ENCODE measurements at regions not wholly inside any gene's neighbourhood (a gene's known extent, or its start where the extent isn't known, plus 50 kb on each side); places are given as distances from the start of the nearest gene placed in this dataset.

DNA sequence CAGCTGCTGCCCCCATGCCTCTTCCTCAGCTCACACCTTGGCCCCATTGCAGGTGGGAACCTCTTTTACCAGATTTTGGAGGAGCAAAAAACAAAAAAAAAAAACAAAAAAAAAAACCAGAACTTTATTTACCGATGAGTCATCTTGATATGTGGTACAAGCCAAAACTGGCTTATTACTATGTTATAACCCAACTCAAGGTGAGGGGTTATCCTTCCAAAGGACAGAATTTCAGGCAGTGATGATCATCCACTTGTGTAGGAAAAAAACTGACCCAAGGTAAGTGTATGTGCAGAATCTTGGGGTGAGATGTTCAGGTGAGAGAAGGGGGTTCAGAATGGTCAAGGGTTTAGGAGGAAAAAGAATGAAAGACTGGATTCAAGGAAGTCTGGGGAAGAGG, 142.6 kb upstream of the FST start:
- H3K27ac ChIP-seq = no peak overlapping the region
- TF ChIP-seq, protein P1, sequence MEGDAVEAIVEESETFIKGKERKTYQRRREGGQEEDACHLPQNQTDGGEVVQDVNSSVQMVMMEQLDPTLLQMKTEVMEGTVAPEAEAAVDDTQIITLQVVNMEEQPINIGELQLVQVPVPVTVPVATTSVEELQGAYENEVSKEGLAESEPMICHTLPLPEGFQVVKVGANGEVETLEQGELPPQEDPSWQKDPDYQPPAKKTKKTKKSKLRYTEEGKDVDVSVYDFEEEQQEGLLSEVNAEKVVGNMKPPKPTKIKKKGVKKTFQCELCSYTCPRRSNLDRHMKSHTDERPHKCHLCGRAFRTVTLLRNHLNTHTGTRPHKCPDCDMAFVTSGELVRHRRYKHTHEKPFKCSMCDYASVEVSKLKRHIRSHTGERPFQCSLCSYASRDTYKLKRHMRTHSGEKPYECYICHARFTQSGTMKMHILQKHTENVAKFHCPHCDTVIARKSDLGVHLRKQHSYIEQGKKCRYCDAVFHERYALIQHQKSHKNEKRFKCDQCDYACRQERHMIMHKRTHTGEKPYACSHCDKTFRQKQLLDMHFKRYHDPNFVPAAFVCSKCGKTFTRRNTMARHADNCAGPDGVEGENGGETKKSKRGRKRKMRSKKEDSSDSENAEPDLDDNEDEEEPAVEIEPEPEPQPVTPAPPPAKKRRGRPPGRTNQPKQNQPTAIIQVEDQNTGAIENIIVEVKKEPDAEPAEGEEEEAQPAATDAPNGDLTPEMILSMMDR (conservative IDR thresholded peaks at IDR 0.05) = no peak

DNA sequence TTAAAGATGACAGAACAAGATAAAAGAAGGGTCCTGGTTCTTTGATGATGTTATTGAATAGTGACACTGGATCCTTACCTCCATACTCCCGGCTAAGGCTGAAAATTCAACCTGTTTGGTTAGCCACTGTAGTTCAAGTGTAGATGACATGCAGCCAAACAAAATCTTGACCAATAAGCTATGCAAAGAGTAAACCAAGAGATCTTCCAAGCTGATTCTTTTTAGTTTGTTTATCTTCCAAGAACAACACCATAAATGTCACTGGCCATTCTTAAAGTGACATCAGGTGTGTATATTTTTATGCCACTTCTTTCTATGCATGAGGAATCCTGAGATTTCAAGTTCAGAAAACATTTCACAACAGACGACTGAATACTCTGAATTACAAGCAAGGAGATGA, 141.5 kb upstream of the FST start:
- peak overlapping the region; percentile 10; the same call in 1 of the 2 replicates for H3K27ac ChIP-seq
- TF ChIP-seq, protein P1 (conservative IDR thresholded peaks at IDR 0.05) = no peak

GRCh38 chr5:53339962-53340540, 140.4 kb upstream of the FST start:
- H3K27ac ChIP-seq = no peak overlapping the region
- TF ChIP-seq, protein P1 (conservative IDR thresholded peaks at IDR 0.05) = no peak

DNA sequence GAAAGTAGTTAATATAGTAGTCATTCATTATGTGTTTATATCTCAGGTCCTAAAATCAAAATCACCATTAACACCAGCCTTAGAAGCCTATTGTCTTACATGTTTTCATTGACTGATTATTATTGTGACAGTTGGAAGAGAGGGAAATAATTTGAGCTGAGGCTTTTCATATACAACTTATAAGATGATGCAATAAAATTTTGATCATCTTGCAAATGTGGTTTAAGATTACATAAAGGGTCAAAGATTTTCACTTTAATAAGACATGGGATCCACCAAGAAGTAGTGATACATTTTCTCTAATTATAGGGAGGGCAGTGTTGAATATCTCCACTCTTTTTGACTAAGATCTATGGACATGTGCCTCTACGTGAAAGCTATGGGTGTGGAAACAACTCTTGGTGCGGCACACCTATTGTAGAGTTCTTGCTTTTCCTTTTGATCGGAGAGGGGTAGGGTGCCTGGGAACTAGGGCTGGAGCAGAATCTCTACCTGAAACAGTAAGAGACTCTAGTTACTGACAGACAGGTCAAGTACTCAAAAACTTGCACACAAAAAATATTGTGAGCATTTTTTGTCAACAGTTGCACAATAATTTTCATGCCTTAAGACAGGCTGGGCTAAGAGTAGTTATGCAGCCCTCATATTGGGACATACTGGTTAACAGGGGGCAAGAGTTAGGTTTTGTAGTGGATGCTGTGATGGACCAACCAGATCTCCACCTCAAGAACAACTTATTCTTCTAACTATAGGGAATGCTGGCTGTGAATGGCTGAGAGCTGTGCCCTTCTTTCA, 139.3 kb upstream of the FST start:
- TF ChIP-seq, protein P1 (conservative IDR thresholded peaks at IDR 0.05) = no peak
- no peak overlapping the region for H3K27ac ChIP-seq

GRCh38 chr5:53342236-53342635, 138.2 kb upstream of the FST start:
- H3K27ac ChIP-seq = no peak overlapping the region
- TF ChIP-seq, protein P1 (conservative IDR thresholded peaks at IDR 0.05) = no peak

GRCh38 chr5:53343187-53343586, 137.2 kb upstream of the FST start:
- TF ChIP-seq, protein P1 (conservative IDR thresholded peaks at IDR 0.05) = no peak
- no peak overlapping the region for H3K27ac ChIP-seq

DNA sequence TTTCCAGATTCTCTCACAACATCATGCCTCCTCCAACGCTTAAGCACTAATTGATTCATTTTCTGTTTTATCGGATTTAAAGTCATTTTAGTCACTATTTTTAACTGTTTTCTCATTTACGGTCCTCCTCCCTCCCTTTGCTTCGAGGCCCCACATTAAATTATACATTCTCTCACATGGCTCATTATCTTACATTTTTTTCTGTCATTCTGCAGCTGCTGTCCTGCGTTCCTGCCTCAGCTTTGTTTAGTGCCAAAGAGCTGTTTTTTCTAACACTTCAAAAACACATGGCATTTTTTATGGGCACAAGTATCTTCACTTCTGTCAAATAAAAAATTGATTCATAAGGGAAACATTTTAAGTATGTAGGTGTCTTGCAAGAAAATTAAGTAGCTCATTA, 130.1 kb upstream of the FST start:
- TF ChIP-seq, protein P1 (conservative IDR thresholded peaks at IDR 0.05) = no peak
- H3K27ac ChIP-seq = no peak overlapping the region

All from VCaP (cell line).